Endothelial cell of umbilical vein (primary cell): ENCODE measurements at regions not wholly inside any gene's neighbourhood (a gene's known extent, or its start where the extent isn't known, plus 50 kb on each side); places are given as distances from the start of the nearest gene placed in this dataset.

Experiments
- BruUV-seq: library from RNA; stranded (reverse); fragments of 400-500 nt; replicated peaks from 2 replicates; lab custom pipeline; 2021; lab: Mats Ljungman, UMichigan
- CTCF ChIA-PET: fragments of 300-600, 350-600 bp; sonication (Branson Sonifier 250); formaldehyde crosslinking; loops from one replicate; lab custom pipeline; 2021; ENCODE audit warnings: antibody characterized with exemption, inconsistent platforms; lab: Charles Lee
- POLR2A ChIA-PET: fragments of 300-600, 350-600 bp; sonication (Branson Sonifier 250); formaldehyde crosslinking; loops from one replicate; lab custom pipeline; 2021; ENCODE audit warnings: antibody characterized with exemption, inconsistent platforms; lab: Charles Lee
- DNase-seq: peaks from one replicate; pipeline ENCODE4 v3.0.0-alpha.2; 2011; ENCODE audit warnings: low read depth, low spot score
- FAIRE-seq: peaks from 2 replicates; lab custom pipeline; 2011; peaks lifted over from hg19 to GRCh38; lab: Jason Lieb, UNC
- H2AFZ ChIP-seq: 2 replicates; pipeline ENCODE4 v1.6.0; 2012; ENCODE audit warnings: low read depth, low read length, control low read depth, inconsistent platforms
- H3K27ac ChIP-seq: 2 replicates; pipeline ENCODE4 v1.5.1; 2011; ENCODE audit warnings: low read depth, mild to moderate bottlenecking, control low read depth, low read length, moderate library complexity; ENCODE audit not compliant: insufficient read depth
- H3K27me3 ChIP-seq, 2 experiments: 2 replicates each; pipeline versions ENCODE4 v1.6.0 to v1.6.1; 2011; ENCODE audit warnings: low read length in 2 of 2, mixed read lengths in 1 of 2; ENCODE audit not compliant: control insufficient read depth in 2 of 2, insufficient read depth in 2 of 2
- H3K36me3 ChIP-seq, 2 experiments: 2 replicates in 1 of 2; 3 replicates in 1 of 2; pipeline ENCODE4 v1.5.1; 2011; ENCODE audit warnings: low read length in 2 of 2, mild to moderate bottlenecking in 1 of 2, moderate library complexity in 1 of 2; ENCODE audit not compliant: control insufficient read depth in 2 of 2, insufficient read depth in 2 of 2; ENCODE audit errors: extremely low read depth in 1 of 2
- H3K4me1 ChIP-seq: 3 replicates; pipeline ENCODE4 v1.5.1; 2011; ENCODE audit warnings: mild to moderate bottlenecking, low read length; ENCODE audit not compliant: control insufficient read depth, insufficient read depth; ENCODE audit errors: extremely low read depth
- H3K4me2 ChIP-seq: 2 replicates; pipeline ENCODE4 v1.6.1; 2011; ENCODE audit warnings: low read length, control low read depth, mixed read lengths; ENCODE audit not compliant: insufficient read depth
- H3K4me3 ChIP-seq, 3 experiments: fragments of 200-600 bp in 1 of 3; sonication (generic), shearing (Covaris generic) in 1 of 3; replicated peaks in 1 of 3; 2 replicates each; pipeline ENCODE4 v1.5.1; 2011 to 2016; ENCODE audit warnings: control low read depth in 3 of 3, low read length in 3 of 3, mild to moderate bottlenecking in 2 of 3, inconsistent platforms in 1 of 3, low read depth in 1 of 3, moderate library complexity in 1 of 3; ENCODE audit not compliant: insufficient read depth in 1 of 3
- H3K79me2 ChIP-seq: 2 replicates; pipeline ENCODE4 v1.6.0; 2012; ENCODE audit warnings: low read length, inconsistent platforms; ENCODE audit not compliant: control insufficient read depth, insufficient read depth
- H3K9ac ChIP-seq: replicated peaks from 2 replicates; pipeline ENCODE3; 2011; ENCODE audit warnings: low read length, control low read depth; ENCODE audit not compliant: insufficient read depth; ENCODE audit errors: extremely low read depth
- H3K9me1 ChIP-seq: replicated peaks from 3 replicates; pipeline ENCODE4 v1.6.0; 2011; ENCODE audit warnings: mild to moderate bottlenecking, low read length; ENCODE audit not compliant: control insufficient read depth, insufficient read depth; ENCODE audit errors: extremely low read depth
- H3K9me3 ChIP-seq: replicated peaks from 2 replicates; pipeline ENCODE4 v1.5.1; 2012; ENCODE audit warnings: low read length, inconsistent platforms; ENCODE audit not compliant: control insufficient read depth, insufficient read depth
- H4K20me1 ChIP-seq: replicated peaks from 2 replicates; pipeline ENCODE3; 2011; ENCODE audit warnings: mild to moderate bottlenecking, low read length; ENCODE audit not compliant: control insufficient read depth, insufficient read depth; ENCODE audit errors: extremely low read depth
- EZH2 ChIP-seq: IDR thresholded peaks from 2 replicates; pipeline ENCODE4 v1.6.1; 2012; ENCODE audit warnings: borderline replicate concordance, low read depth, mild to moderate bottlenecking, moderate library complexity, low read length, inconsistent platforms; ENCODE audit not compliant: severe bottlenecking
- FOS ChIP-seq: IDR thresholded peaks from 2 replicates; pipeline ENCODE4 v1.6.1; 2011; ENCODE audit warnings: mild to moderate bottlenecking, low read length, moderate library complexity, borderline replicate concordance; ENCODE audit not compliant: insufficient read depth
- GATA2 ChIP-seq: IDR thresholded peaks from 2 replicates; pipeline ENCODE4 v1.7.0; 2011; ENCODE audit warnings: low read depth, mild to moderate bottlenecking, moderate library complexity, mixed read lengths, low read length; ENCODE audit not compliant: insufficient read length, insufficient read depth
- JUN ChIP-seq: IDR thresholded peaks from 2 replicates; pipeline ENCODE4 v1.6.1; 2011; ENCODE audit warnings: borderline replicate concordance, low read depth; ENCODE audit not compliant: insufficient read length, insufficient read depth
- MAX ChIP-seq: IDR thresholded peaks from 2 replicates; pipeline ENCODE4 v1.6.1; 2011; ENCODE audit not compliant: insufficient read depth, insufficient read length
- MYC ChIP-seq: IDR thresholded peaks from one replicate; pipeline ENCODE4 v1.6.1; 2011; ENCODE audit warnings: mild to moderate bottlenecking, low read depth, low read length
- POLR2A ChIP-seq: IDR thresholded peaks from 2 replicates; pipeline ENCODE4 v1.6.1; 2012; ENCODE audit warnings: low read depth, mild to moderate bottlenecking, control low read depth, low read length
- POLR2AphosphoS5 ChIP-seq: IDR thresholded peaks from 2 replicates; pipeline ENCODE4 v1.6.1; 2012; ENCODE audit warnings: low read depth, mild to moderate bottlenecking, control low read depth, low read length, moderate library complexity; ENCODE audit not compliant: insufficient read depth
- dilution Hi-C: fragments of 300-500 bp; cut with MboI; formaldehyde crosslinking; loops from one replicate; pipeline ENCODE4 v1.15.0; 2019; ENCODE audit warnings: low sequenced_read_pairs; ENCODE audit not compliant: extremely low pct_ligation_motif_present
- intact Hi-C: fragments of 100-400 bp; cut with micrococcal nuclease; formaldehyde crosslinking; loops from one replicate; pipeline ENCODE4 v1.10.0; 2022
- TF ChIP-seq, protein P1 (sequence below), 2 donors: IDR thresholded peaks; 1 replicate in 1 of 2; 2 replicates in 1 of 2; pipeline ENCODE4 v1.5.1; 2011; ENCODE audit warnings: low read length in 2 of 2, mild to moderate bottlenecking in 2 of 2, moderate library complexity in 2 of 2, control low read depth in 1 of 2, inconsistent platforms in 1 of 2, low read depth in 1 of 2; ENCODE audit not compliant: insufficient read depth in 1 of 2; ENCODE audit errors: extremely low read depth in 1 of 2

- Histone ChIP-seq H3K4me2 (no peak overlapping the region), H4K20me1 (no peaks in the 10 kb centered on the region), H3K9ac (no peak overlapping the region), H3K27ac (no peak overlapping the region), H2AFZ (no peak overlapping the region), H3K9me1 (no peaks in the 10 kb centered on the region), H3K36me3 (no peaks in the 10 kb centered on the region), H3K9me3 (no peaks in the 10 kb centered on the region), H3K4me1 (no peaks in the 10 kb centered on the region), H3K27me3 (peaks cover 0 to 3% of the 10 kb centered on the region in 2 experiments), H3K4me3 (no peak overlapping the region), H3K79me2 (no peaks in the 10 kb centered on the region)
- intact Hi-C loops (no loop called here), dilution Hi-C loops (no loop called here)
- ChIA-PET POLR2A (no interaction called here), CTCF (no interaction called here)
- FAIRE-seq (no peak), DNase-seq (no peak)
- BruUV-seq, result no TSS peak
- TF ChIP-seq POLR2AphosphoS5 (no peak), FOS (no peak), MYC (no peak), EZH2 (no peak), MAX (no peak), JUN (no peak), POLR2A (no peak), GATA2 (no peak)
- TF ChIP-seq, protein P1, sequence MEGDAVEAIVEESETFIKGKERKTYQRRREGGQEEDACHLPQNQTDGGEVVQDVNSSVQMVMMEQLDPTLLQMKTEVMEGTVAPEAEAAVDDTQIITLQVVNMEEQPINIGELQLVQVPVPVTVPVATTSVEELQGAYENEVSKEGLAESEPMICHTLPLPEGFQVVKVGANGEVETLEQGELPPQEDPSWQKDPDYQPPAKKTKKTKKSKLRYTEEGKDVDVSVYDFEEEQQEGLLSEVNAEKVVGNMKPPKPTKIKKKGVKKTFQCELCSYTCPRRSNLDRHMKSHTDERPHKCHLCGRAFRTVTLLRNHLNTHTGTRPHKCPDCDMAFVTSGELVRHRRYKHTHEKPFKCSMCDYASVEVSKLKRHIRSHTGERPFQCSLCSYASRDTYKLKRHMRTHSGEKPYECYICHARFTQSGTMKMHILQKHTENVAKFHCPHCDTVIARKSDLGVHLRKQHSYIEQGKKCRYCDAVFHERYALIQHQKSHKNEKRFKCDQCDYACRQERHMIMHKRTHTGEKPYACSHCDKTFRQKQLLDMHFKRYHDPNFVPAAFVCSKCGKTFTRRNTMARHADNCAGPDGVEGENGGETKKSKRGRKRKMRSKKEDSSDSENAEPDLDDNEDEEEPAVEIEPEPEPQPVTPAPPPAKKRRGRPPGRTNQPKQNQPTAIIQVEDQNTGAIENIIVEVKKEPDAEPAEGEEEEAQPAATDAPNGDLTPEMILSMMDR (IDR thresholded peaks at IDR 0.05; ENCODE audit: extremely low read depth in 1 of 2, insufficient read depth in 1 of 2, low read depth in 1 of 2, low read length in 2 of 2), result no peak
Observed at GRCh38 chr18:70442933-70443332, 154.1 kb downstream of the SOCS6 start.
